H9 (cell line): ENCODE measurements at regions not wholly inside any gene's neighbourhood (a gene's known extent, or its start where the extent isn't known, plus 50 kb on each side); places are given as distances from the start of the nearest gene placed in this dataset.

Experiments
- DNase-seq: peaks from one replicate; pipeline ENCODE4 v3.0.0-alpha.2; 2017
- H2AFZ ChIP-seq: one replicate; pipeline ENCODE4 v1.6.1; 2013; ENCODE audit warnings: mild to moderate bottlenecking, low read length, control low read depth, moderate library complexity
- H2AK5ac ChIP-seq: 2 replicates; pipeline ENCODE4 v1.6.1; 2013; ENCODE audit warnings: low read length, control low read depth, mixed read lengths; ENCODE audit not compliant: insufficient read length
- H2BK120ac ChIP-seq: one replicate; pipeline ENCODE4 v1.6.1; 2013; ENCODE audit warnings: low read depth, mild to moderate bottlenecking, low read length, control low read depth, inconsistent platforms; ENCODE audit not compliant: poor library complexity, severe bottlenecking
- H2BK12ac ChIP-seq: 2 replicates; pipeline ENCODE4 v1.6.1; 2013; ENCODE audit warnings: low read length, control low read depth, mixed read lengths, low read depth; ENCODE audit not compliant: insufficient read length
- H2BK15ac ChIP-seq: 2 replicates; pipeline ENCODE4 v1.6.1; 2013; ENCODE audit warnings: low read depth, low read length, control low read depth
- H2BK20ac ChIP-seq: one replicate; pipeline ENCODE4 v1.6.1; 2013; ENCODE audit warnings: low read depth, mild to moderate bottlenecking, low read length, control low read depth, inconsistent platforms; ENCODE audit not compliant: poor library complexity, severe bottlenecking
- H2BK5ac ChIP-seq: 2 replicates; pipeline ENCODE4 v1.6.1; 2013; ENCODE audit warnings: low read length, control low read depth, mixed read lengths; ENCODE audit not compliant: insufficient read length
- H3K14ac ChIP-seq: 2 replicates; pipeline ENCODE4 v1.6.1; 2013; ENCODE audit warnings: low read length, control low read depth; ENCODE audit not compliant: insufficient read depth
- H3K18ac ChIP-seq: 2 replicates; pipeline ENCODE4 v1.6.1; 2013; ENCODE audit warnings: low read depth, mild to moderate bottlenecking, mixed read lengths, low read length, control low read depth; ENCODE audit not compliant: insufficient read length
- H3K23ac ChIP-seq: 2 replicates; pipeline ENCODE4 v1.6.1; 2013; ENCODE audit warnings: low read length, control low read depth, mixed read lengths, low read depth; ENCODE audit not compliant: insufficient read length
- H3K23me2 ChIP-seq: 2 replicates; pipeline ENCODE4 v1.6.1; 2013; ENCODE audit warnings: low read depth, mild to moderate bottlenecking, mixed read lengths, low read length, control low read depth; ENCODE audit not compliant: insufficient read length, poor library complexity, severe bottlenecking
- H3K27ac ChIP-seq: 2 replicates; pipeline ENCODE4 v1.5.1; 2013; ENCODE audit warnings: low read length, control low read depth, mixed read lengths, low read depth; ENCODE audit not compliant: insufficient read length
- H3K27me3 ChIP-seq: 2 replicates; pipeline ENCODE4 v1.6.1; 2013; ENCODE audit warnings: low read length, control low read depth, inconsistent platforms; ENCODE audit not compliant: insufficient read depth
- H3K4ac ChIP-seq: 2 replicates; pipeline ENCODE4 v1.6.1; 2013; ENCODE audit warnings: low read depth, mild to moderate bottlenecking, control low read depth, inconsistent platforms, low read length, moderate library complexity
- H3K4me1 ChIP-seq: 2 replicates; pipeline ENCODE4 v1.6.1; 2013; ENCODE audit warnings: low read length, control low read depth, inconsistent platforms; ENCODE audit not compliant: insufficient read depth
- H3K4me2 ChIP-seq: 2 replicates; pipeline ENCODE4 v1.6.1; 2013; ENCODE audit warnings: low read length, control low read depth, mixed read lengths; ENCODE audit not compliant: insufficient read length, insufficient read depth
- H3K56ac ChIP-seq: 2 replicates; pipeline ENCODE4 v1.6.1; 2013; ENCODE audit warnings: low read depth, mild to moderate bottlenecking, mixed read lengths, low read length, control low read depth; ENCODE audit not compliant: insufficient read length
- H3K79me1 ChIP-seq: 2 replicates; pipeline ENCODE4 v1.6.1; 2013; ENCODE audit warnings: low read depth, mild to moderate bottlenecking, moderate library complexity, low read length, control low read depth, inconsistent platforms; ENCODE audit not compliant: insufficient read depth, poor library complexity, severe bottlenecking
- H3K79me2 ChIP-seq: 2 replicates; pipeline ENCODE4 v1.6.1; 2013; ENCODE audit warnings: low read length, control low read depth, inconsistent platforms; ENCODE audit not compliant: insufficient read depth
- H3K9ac ChIP-seq: 2 replicates; pipeline ENCODE4 v1.6.1; 2013; ENCODE audit warnings: low read length, control low read depth, mixed read lengths; ENCODE audit not compliant: insufficient read length; ENCODE audit errors: extremely low read depth
- H3K9me3 ChIP-seq: one replicate; pipeline ENCODE4 v1.6.1; 2013; ENCODE audit warnings: low read depth, low read length, inconsistent platforms; ENCODE audit not compliant: control insufficient read depth
- H3T11ph ChIP-seq: one replicate; pipeline ENCODE4 v1.6.1; 2013; ENCODE audit warnings: mild to moderate bottlenecking, low read length, control low read depth, inconsistent platforms
- H4K20me1 ChIP-seq: one replicate; pipeline ENCODE4 v1.6.1; 2013; ENCODE audit not compliant: control insufficient read depth, insufficient read length, insufficient read depth
- H4K5ac ChIP-seq: 2 replicates; pipeline ENCODE4 v1.6.1; 2013; ENCODE audit warnings: low read depth, mild to moderate bottlenecking, mixed read lengths, low read length, control low read depth; ENCODE audit not compliant: insufficient read length
- H4K8ac ChIP-seq: replicated peaks from 2 replicates; pipeline ENCODE4 v1.6.1; 2013; ENCODE audit warnings: low read length, control low read depth, mixed read lengths, low read depth; ENCODE audit not compliant: insufficient read length
- H4K91ac ChIP-seq: 2 replicates; pipeline ENCODE4 v1.6.1; 2013; ENCODE audit warnings: low read depth, mild to moderate bottlenecking, moderate library complexity, mixed read lengths, low read length, control low read depth; ENCODE audit not compliant: insufficient read length
- H3K27ac Mint-ChIP-seq, 3 experiments: 2 replicates in 2 of 3; 3 replicates in 1 of 3; pipeline ENCODE4 v1.8.0; 2020 to 2021; ENCODE audit warnings: mixed read lengths in 3 of 3, mild to moderate bottlenecking in 1 of 3, moderate library complexity in 1 of 3
- H3K27me3 Mint-ChIP-seq: 2 replicates; pipeline ENCODE4 v1.8.0; 2021; ENCODE audit warnings: low read depth, mild to moderate bottlenecking, moderate library complexity, mixed read lengths
- H3K36me3 Mint-ChIP-seq, 3 experiments: 2 replicates in 2 of 3; 3 replicates in 1 of 3; pipeline ENCODE4 v1.8.0; 2020 to 2021; ENCODE audit warnings: low read depth in 3 of 3, mixed read lengths in 3 of 3; ENCODE audit not compliant: insufficient read depth in 1 of 3
- H3K4me1 Mint-ChIP-seq, 2 experiments: 2 replicates each; pipeline ENCODE4 v1.8.0; 2020; ENCODE audit warnings: mixed read lengths in 2 of 2
- H3K4me3 Mint-ChIP-seq, 2 experiments: 2 replicates in 1 of 2; 3 replicates in 1 of 2; pipeline ENCODE4 v1.8.0; 2020 to 2021; ENCODE audit warnings: mild to moderate bottlenecking in 2 of 2, mixed read lengths in 2 of 2, moderate library complexity in 1 of 2
- H3K9me3 Mint-ChIP-seq, 2 experiments: 2 replicates in 1 of 2; 3 replicates in 1 of 2; pipeline ENCODE4 v1.8.0; 2020; ENCODE audit warnings: mild to moderate bottlenecking in 2 of 2, mixed read lengths in 2 of 2, moderate library complexity in 1 of 2
- CTCF ChIP-seq: fragments of 200-600 bp; sonication (generic); conservative IDR thresholded peaks from 3 replicates; pipeline ENCODE4 v1.8.0; 2021; ENCODE audit warnings: antibody characterized with exemption, mild to moderate bottlenecking
- WGBS: extraction: QIAGEN DNeasy Blood & Tissue Kit; methylation state at CpG from one replicate; pipeline ENCODE4 v1.1.7; 2013; ENCODE audit warnings: missing lambda C conversion rate, low lambda C conversion rate, mixed read lengths; ENCODE audit not compliant: insufficient read length; ENCODE audit errors: extremely low coverage; 5-methylcytosine and 5-hydroxymethylcytosine counted together

- H3K56ac ChIP-seq: no peak overlapping the region
- no peaks in the 10 kb centered on the region for H3K4me1 ChIP-seq
- H2BK15ac ChIP-seq: no peak overlapping the region
- H3K27me3 Mint-ChIP-seq: no peaks in the 10 kb centered on the region
- H3K4me3 Mint-ChIP-seq: no peak overlapping the region
- H2BK12ac ChIP-seq: no peak overlapping the region
- H3K4me2 ChIP-seq: no peak overlapping the region
- no peaks in the 10 kb centered on the region for H3K23me2 ChIP-seq
- H3K27ac ChIP-seq: no peak overlapping the region
- no peaks in the 10 kb centered on the region for H3K9me3 Mint-ChIP-seq
- no peak overlapping the region for H4K5ac ChIP-seq
- no peak overlapping the region for H2BK120ac ChIP-seq
- H3K4me1 Mint-ChIP-seq: peaks cover 0 to 4% of the 10 kb centered on the region in 2 experiments; a peak in 1 of 4 replicates
- H3K4ac ChIP-seq: no peak overlapping the region
- no peak overlapping the region for H3K23ac ChIP-seq
- no peak overlapping the region for H2AFZ ChIP-seq
- no peak overlapping the region for H3K27ac Mint-ChIP-seq
- no peak for DNase-seq
- H2BK5ac ChIP-seq: no peak overlapping the region
- H3K9me3 ChIP-seq: no peaks in the 10 kb centered on the region
- H2AK5ac ChIP-seq: no peak overlapping the region
- no peaks in the 10 kb centered on the region for H3K79me1 ChIP-seq
- no peaks in the 10 kb centered on the region for H3K79me2 ChIP-seq
- TF ChIP-seq CTCF: no peak
- H4K8ac ChIP-seq: no peak overlapping the region
- H3K27me3 ChIP-seq: no peaks in the 10 kb centered on the region
- no peak overlapping the region for H3T11ph ChIP-seq
- no peak overlapping the region for H4K91ac ChIP-seq
- no peak overlapping the region for H2BK20ac ChIP-seq
- WGBS: no CpG with 5 or more reads among the region's 2 CpGs
- no peak overlapping the region for H3K18ac ChIP-seq
- H3K36me3 Mint-ChIP-seq: no peaks in the 10 kb centered on the region; a peak in 1 of 7 replicates
- H4K20me1 ChIP-seq: no peaks in the 10 kb centered on the region
- no peak overlapping the region for H3K14ac ChIP-seq
- H3K9ac ChIP-seq: no peak overlapping the region
Measured at GRCh38 chr11:104594228-104594958, 303.9 kb downstream of the CASP12 start.
